Tibial artery (tissue), 4 donors: ENCODE measurements at regions not wholly inside any gene's neighbourhood (a gene's known extent, or its start where the extent isn't known, plus 50 kb on each side); places are given as distances from the start of the nearest gene placed in this dataset.
"Not testable (repeated sequence)": the region's sequence is repeated elsewhere in the genome, so short reads cannot be mapped to it uniquely, and the experiment has no call there.

Experiments used
- DNase-seq, 2 donors: peaks; one replicate each; pipeline ENCODE4 v3.0.0-alpha.2; 2019
- H3K27ac ChIP-seq, 2 donors: fragments of 200-600 bp; sonication (generic) in 1 of 2; 1 replicate in 1 of 2; 2 replicates in 1 of 2; pipeline ENCODE4 v1.5.1; 2018 to 2019; ENCODE audit warnings: mild to moderate bottlenecking in 1 of 2
- H3K27me3 ChIP-seq, 2 donors: fragments of 200-600 bp; sonication (generic) in 1 of 2; one replicate each; pipeline versions ENCODE4 v1.5.1 to v1.6.0; 2016 to 2019
- H3K36me3 ChIP-seq, 3 donors: fragments of 200-600 bp; sonication (generic) in 2 of 3; one replicate each; pipeline ENCODE4 v1.5.1; 2016 to 2019; ENCODE audit warnings: mild to moderate bottlenecking in 2 of 3
- H3K4me1 ChIP-seq, 4 donors: fragments of 200-600 bp; sonication (generic) in 2 of 4; 1 replicate in 3 of 4; 2 replicates in 1 of 4; pipeline ENCODE4 v1.5.1; 2016 to 2019
- H3K4me3 ChIP-seq, 2 donors: fragments of 200-600 bp; sonication (generic) in 1 of 2; 1 replicate in 1 of 2; 2 replicates in 1 of 2; pipeline ENCODE4 v1.5.1; 2018 to 2019; ENCODE audit warnings: mild to moderate bottlenecking in 2 of 2
- H3K9me3 ChIP-seq, 3 donors: fragments of 200-600 bp; sonication (generic) in 1 of 3; one replicate each; pipeline ENCODE4 v1.5.1; 2016 to 2019
- intact Hi-C: fragments of 100-400 bp; cut with DNase I; formaldehyde crosslinking; loops from one replicate; pipeline ENCODE4 v1.15.0; 2023; ENCODE audit warnings: low total_unique reads
- TF ChIP-seq, protein P1 (sequence below), 2 experiments: fragments of 200-600 bp in 1 of 2; fragments of 450-650 bp in 1 of 2; IDR thresholded peaks; one replicate each; pipeline ENCODE4 v1.5.1; 2017 to 2019; ENCODE audit warnings: antibody characterized with exemption in 2 of 2, mild to moderate bottlenecking in 1 of 2, moderate library complexity in 1 of 2

DNA sequence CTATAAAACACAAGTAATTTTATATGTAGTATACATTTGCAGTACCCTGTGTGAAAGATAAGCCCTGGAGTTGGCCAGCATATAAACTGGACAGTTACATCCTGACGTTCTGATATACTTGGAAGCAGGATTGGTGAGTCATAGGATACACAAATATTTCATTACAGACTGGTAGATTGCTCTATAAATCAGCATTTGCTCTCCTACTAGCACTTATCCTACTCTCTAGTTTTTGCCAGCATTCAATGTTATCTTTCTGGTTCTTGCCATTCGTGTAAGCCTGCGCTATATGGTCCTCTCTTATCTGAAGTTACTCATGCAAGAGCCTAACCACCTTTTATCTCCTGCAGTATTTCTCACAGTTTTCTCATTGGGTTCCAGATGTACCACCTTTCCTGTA, 680.2 kb upstream of the MMS22L start:
- Histone ChIP-seq H3K36me3 (no peaks in the 10 kb centered on the region), H3K27ac (no peak overlapping the region), H3K4me3 (no peak overlapping the region), H3K9me3 (no peaks in the 10 kb centered on the region), H3K27me3 (no peaks in the 10 kb centered on the region), H3K4me1 (no peaks in the 10 kb centered on the region)
- intact Hi-C loops = no loop called here
- TF ChIP-seq, protein P1, sequence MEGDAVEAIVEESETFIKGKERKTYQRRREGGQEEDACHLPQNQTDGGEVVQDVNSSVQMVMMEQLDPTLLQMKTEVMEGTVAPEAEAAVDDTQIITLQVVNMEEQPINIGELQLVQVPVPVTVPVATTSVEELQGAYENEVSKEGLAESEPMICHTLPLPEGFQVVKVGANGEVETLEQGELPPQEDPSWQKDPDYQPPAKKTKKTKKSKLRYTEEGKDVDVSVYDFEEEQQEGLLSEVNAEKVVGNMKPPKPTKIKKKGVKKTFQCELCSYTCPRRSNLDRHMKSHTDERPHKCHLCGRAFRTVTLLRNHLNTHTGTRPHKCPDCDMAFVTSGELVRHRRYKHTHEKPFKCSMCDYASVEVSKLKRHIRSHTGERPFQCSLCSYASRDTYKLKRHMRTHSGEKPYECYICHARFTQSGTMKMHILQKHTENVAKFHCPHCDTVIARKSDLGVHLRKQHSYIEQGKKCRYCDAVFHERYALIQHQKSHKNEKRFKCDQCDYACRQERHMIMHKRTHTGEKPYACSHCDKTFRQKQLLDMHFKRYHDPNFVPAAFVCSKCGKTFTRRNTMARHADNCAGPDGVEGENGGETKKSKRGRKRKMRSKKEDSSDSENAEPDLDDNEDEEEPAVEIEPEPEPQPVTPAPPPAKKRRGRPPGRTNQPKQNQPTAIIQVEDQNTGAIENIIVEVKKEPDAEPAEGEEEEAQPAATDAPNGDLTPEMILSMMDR (IDR thresholded peaks at IDR 0.05) = no peak
- DNase-seq = no peak

DNA sequence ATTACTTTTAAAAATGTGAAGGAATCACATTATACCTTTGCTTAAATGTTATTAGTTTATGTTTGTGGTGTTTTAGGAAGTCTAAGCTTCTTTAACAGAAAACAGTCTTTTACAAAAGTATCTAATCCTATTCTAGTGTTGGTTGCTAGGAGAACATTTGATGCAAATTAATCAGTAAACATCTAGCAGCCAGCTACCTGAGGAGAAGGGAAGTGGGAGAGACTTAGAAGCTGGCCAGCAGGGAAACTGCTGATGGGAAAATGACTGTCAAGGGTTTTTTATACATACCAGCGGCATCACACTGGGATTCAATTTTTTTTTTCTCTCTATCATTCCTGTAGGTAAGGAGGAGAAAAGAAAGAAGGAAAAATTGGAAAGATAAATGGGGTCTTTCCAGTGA, 686.0 kb upstream of the MMS22L start:
- H3K36me3 ChIP-seq = no peaks in the 10 kb centered on the region
- H3K9me3 ChIP-seq = no peaks in the 10 kb centered on the region
- no peak for DNase-seq
- H3K4me1 ChIP-seq = no peaks in the 10 kb centered on the region
- TF ChIP-seq, protein P1 (IDR thresholded peaks at IDR 0.05) = no peak
- H3K27ac ChIP-seq = no peak overlapping the region
- H3K4me3 ChIP-seq = no peak overlapping the region
- H3K27me3 ChIP-seq = no peaks in the 10 kb centered on the region
- intact Hi-C loops = no loop called here

GRCh38 chr6:97977084-97977483, 694.1 kb upstream of the MMS22L start:
- H3K4me3 ChIP-seq = no peak overlapping the region
- DNase-seq = no peak
- H3K27me3 ChIP-seq = no peaks in the 10 kb centered on the region
- no peaks in the 10 kb centered on the region for H3K9me3 ChIP-seq
- no peak overlapping the region for H3K27ac ChIP-seq
- no peaks in the 10 kb centered on the region for H3K4me1 ChIP-seq
- intact Hi-C loops = no loop called here
- TF ChIP-seq, protein P1 (IDR thresholded peaks at IDR 0.05) = no peak
- no peaks in the 10 kb centered on the region for H3K36me3 ChIP-seq

DNA sequence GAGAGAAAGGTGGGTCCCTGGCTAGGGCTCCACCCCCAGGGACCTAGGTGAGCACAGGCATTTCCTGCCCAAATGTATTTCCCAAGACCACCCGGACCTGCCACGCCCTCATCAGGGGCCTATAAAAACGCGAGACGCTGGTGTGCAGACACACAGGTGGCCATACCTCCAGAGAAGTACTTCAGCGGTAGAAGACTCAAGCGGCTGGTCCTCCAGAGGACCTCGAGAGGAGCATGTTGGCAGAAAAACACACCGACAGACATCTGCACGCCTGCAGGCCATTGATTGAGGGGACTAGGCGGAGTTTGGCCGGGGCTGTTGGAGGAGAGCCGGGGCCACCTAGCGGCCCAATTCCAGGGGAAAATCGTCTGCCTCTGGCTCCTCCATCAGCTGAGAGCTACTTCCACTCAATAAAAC, 695.8 kb upstream of the MMS22L start:
- no peaks in the 10 kb centered on the region for H3K36me3 ChIP-seq
- H3K27ac ChIP-seq = no peak overlapping the region
- H3K4me1 ChIP-seq = no peaks in the 10 kb centered on the region
- no peaks in the 10 kb centered on the region for H3K9me3 ChIP-seq
- no peaks in the 10 kb centered on the region for H3K27me3 ChIP-seq
- H3K4me3 ChIP-seq = no peak overlapping the region
- no peak for DNase-seq
- TF ChIP-seq, protein P1 (IDR thresholded peaks at IDR 0.05) = no peak
- intact Hi-C loops = no loop called here

GRCh38 chr6:97979285-97979684, 696.3 kb upstream of the MMS22L start:
- intact Hi-C loops, DNase-seq, H3K9me3 ChIP-seq, H3K4me1 ChIP-seq, H3K4me3 ChIP-seq, H3K27me3 ChIP-seq, H3K27ac ChIP-seq, H3K36me3 ChIP-seq: not testable (repeated sequence)

DNA sequence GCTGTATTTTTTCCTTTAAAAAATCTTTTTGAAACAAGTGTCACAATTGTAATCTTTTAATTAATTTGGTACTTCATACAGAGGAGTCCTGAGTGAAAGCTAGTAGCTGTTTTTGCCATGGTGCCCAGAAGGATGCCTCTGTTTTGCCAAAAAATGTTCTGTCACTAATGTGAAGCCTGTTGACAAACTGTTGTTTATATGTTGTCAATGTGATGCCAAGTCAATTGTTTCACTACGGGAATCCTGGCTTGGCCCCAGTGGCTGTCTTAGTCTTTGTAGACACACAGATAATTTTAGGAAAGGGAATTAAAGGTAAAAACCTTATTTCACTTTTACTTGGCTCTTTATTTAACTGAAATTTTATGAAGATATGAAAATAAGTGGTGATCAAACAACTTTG, 706.4 kb upstream of the MMS22L start:
- Histone ChIP-seq H3K4me3 (no peak overlapping the region), H3K27me3 (no peaks in the 10 kb centered on the region), H3K36me3 (no peaks in the 10 kb centered on the region), H3K9me3 (no peaks in the 10 kb centered on the region), H3K4me1 (no peaks in the 10 kb centered on the region), H3K27ac (no peak overlapping the region)
- intact Hi-C loops = no loop called here
- TF ChIP-seq, protein P1 (IDR thresholded peaks at IDR 0.05) = no peak
- no peak for DNase-seq
